ENCODE measurements at regions not wholly inside any gene's neighbourhood (a gene's known extent, or its start where the extent isn't known, plus 50 kb on each side); places are given as distances from the start of the nearest gene placed in this dataset.

DNA sequence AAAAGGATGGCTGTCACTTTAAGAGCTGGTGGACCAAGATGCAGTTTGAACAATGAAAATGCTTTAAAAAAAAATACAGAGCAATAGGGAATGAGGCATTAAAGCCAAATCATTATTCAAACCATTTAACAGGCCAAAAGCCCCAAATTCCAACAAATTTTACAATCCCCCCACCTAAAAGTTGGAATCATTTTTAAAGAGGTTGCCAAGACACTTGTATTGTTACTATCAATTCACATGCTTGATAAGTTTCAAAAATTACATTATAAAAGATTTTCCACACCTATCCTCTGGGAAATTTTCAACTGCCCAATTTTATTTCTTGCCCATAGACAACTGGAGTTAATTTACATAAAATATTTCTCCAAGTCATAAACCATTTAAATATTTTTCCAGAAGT lies 192.3 kb upstream of the ARHGEF26 start:
- TF ChIP-seq, protein P1, sequence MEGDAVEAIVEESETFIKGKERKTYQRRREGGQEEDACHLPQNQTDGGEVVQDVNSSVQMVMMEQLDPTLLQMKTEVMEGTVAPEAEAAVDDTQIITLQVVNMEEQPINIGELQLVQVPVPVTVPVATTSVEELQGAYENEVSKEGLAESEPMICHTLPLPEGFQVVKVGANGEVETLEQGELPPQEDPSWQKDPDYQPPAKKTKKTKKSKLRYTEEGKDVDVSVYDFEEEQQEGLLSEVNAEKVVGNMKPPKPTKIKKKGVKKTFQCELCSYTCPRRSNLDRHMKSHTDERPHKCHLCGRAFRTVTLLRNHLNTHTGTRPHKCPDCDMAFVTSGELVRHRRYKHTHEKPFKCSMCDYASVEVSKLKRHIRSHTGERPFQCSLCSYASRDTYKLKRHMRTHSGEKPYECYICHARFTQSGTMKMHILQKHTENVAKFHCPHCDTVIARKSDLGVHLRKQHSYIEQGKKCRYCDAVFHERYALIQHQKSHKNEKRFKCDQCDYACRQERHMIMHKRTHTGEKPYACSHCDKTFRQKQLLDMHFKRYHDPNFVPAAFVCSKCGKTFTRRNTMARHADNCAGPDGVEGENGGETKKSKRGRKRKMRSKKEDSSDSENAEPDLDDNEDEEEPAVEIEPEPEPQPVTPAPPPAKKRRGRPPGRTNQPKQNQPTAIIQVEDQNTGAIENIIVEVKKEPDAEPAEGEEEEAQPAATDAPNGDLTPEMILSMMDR (IDR thresholded peaks at IDR 0.05) = no peak
- TF ChIP-seq POLR2A (IDR thresholded peaks at IDR 0.05) = no peak
